DMS153 treated with DMSO at 0.1 percent for 48 hours (cell line): ENCODE measurements at regions not wholly inside any gene's neighbourhood (a gene's known extent, or its start where the extent isn't known, plus 50 kb on each side); places are given as distances from the start of the nearest gene placed in this dataset.

Experiments used
- DNase-seq: peaks from one replicate; lab custom pipeline; 2025; ENCODE audit not compliant: unreplicated experiment; lab: John Stamatoyannopoulos, UW

- no peak for DNase-seq
These were observed 167.2 kb downstream of the PHETA1 start for GRCh38 chr12:111201495-111202236.

DNA sequence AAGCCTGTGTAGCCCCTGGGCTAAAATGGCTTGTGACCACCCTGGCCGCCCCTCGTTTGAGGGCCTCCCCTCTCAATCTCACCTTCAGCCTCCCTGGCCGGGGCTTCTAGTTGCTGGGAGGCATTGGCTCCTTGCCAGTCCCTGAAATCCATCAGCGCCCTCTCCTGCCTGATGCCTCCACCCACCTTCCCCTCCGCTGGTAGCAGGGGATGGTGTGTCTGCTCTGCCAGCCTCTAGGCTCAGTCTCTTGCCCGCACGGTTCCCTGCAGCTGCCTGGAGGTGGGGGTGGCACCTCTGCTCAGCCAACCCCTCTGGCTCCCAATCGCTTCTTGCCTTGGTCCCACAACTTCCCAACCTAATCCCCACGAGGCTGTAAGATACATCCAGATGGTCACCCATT is 167.9 kb downstream of the PHETA1 start:
- DNase-seq = no peak

DNA sequence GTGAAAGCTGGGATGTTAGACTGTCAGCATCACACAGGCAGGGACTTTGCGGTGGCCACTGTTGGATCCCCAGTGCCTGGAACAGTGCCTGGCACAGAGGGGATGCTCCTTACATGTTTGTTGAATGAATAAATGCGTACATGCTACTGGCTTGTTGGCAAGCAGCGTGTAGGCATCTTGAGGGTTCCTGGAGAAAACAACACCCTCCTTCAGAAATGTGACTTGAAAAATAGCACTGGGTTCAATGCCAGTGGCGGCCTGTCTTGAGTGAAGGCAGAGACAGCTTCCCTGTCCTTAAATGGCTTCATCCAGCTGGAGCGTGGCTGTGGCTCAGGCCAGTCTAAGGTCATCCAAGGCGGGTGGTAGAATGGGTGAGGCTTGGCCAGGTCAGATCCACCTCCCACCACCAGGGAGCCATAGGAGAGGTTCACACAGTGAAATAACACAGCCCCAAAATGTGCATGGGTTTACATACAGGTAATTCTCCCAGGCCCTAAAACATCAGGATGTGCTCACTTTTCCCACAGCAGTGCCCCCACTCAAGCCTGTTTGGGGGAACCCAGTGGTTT is 171.4 kb downstream of the PHETA1 start:
- DNase-seq = no peak

DNA sequence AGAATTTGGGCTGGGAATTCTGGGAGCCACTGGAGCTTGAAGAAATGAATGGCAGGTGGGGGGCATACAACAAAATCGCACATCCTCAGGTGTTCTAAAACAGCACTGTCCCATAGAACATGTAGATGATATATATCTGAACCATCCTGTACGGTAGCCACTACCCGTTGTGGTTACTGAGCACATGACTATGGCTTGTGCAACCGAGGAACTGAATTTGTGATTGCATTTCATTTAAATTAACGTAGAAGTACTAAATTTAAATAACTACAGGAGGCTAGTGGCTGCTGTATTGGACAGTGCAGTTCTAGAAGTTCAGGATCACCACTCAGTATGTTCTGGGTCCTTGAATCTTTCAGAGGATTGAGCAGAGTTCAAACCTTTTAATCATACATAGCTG is 172.4 kb downstream of the PHETA1 start:
- no peak for DNase-seq

GRCh38 chr12:111195316-111195715 is 173.6 kb downstream of the PHETA1 start:
- no peak for DNase-seq

GRCh38 chr12:111194703-111195051 is 174.2 kb downstream of the PHETA1 start:
- DNase-seq = no peak

DNA sequence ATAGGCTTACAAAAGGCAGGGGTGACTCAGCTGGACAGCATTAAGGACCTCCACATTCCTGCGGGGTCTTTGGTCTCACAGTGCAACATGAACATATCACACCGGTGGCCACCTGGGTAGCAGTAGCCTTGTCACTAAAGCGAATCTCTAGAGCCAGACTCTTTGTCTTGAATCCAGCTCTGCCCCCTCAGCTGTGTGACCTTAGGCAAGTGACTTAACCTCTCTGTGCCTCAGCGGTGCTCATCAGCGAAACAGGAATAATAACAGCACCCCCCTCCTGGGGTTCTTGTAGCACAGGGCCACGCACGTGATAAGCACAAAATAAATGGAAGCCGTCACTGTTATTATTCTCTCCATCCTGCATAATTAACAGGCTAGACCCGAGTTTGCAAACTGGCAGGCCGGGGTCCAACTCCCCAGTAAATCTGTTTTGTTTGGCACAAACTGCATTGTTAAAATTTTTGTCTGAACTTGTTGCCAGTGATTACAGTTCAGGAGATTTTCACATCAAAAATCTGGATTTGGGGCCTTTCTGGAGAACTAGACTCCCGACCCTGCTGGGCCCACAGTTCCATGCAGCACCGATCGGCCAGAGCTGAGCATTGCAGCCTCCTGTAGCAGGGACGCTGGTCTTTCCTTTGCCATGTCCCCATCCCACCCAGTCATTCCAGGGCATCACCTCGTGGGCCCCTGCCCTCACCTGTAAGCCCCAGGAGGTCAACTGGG is 174.8 kb downstream of the PHETA1 start:
- DNase-seq = no peak

DNA sequence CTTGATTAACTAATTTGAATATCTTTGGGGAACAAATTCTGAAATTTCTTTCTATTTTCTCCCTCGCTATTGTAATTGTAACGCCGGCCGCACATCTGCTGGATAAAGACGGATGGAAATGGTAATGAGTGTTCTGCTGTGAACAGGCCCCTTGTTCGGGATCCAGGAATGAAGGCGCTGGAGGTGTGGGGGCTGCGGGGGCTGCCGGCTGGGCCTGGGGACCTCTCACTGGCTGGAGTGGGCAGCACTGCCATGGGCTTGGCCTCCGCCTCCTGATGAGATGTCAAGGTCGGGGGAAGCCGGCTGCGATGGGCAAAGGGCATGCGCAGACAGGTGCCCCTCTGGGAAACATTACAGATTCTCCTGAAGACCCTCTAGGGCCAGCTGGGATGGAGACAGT is 175.4 kb downstream of the PHETA1 start:
- DNase-seq = no peak

DNA sequence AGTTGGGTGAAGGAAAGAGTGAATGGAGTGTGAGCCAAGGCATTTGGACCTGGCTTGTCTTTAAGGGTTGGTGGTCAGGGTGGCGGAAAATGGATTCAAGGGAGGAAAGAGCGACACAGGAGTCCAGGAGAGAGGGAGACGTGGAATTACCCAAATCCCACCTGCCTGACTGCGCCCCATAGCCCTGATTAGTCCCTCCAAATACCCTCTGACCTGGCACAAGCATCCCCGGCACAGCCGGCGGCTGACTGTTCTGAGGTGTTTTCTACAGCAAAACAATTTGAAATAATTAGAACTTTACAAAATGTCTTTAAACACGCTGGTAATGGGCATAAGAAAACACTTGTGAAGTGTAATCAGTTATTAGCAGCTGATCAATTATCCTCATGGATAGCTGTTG is 175.8 kb downstream of the PHETA1 start:
- no peak for DNase-seq

DNA sequence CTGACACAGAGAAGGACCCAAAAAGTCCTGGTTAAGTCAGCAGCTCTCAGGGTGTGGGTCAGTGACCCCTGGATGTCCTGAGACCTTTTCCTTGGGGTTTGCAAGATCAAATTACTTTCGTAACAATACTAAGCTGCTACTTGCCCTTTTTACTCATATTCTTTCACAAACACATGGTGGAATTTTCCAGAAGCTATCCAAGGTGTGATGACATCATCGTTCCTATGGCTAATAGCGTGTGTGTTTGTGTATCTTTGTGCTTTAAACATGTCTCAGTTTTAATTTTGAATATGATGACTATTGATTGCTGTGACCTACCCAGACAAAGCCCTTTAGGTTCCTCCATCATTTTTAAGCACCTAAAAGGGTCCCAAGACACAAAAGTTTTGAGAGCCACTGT is 176.2 kb downstream of the PHETA1 start:
- DNase-seq = no peak

DNA sequence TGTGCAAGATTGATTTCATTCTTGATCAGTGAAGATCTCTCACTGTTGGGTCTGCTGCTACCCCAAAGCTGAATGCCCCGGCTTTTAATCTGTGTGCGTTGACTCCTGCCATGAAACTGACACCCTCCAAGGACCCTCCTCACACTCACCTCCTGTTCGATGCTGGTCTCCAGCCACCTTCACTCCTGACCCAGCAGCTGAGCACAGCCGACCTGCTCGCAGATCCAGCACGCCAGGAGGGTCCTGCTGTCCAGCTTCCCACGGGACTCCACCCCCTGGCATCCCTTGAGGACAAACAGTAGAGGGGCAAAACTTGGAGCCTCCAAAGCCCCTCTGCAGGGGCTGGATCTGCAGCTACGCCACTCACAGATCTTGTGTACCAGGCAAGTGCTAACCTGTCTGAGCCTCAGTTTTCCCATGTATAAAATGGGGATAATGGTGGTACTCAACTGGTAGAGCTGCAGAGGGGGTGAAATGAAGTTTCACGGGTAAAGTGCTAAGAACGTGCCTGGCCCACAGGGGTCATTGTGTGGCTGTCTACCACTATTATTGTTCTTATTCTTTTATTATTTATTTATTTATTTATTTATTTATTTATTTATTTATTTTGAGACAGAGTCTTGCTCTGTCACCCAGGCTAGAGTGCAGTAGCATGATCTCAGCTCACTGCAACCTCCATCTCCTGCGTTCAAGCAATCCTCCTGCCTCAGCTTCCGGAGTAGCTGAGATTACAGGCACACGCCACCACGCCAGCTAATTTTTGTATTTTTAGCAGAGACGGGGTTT is 178.0 kb downstream of the PHETA1 start:
- no peak for DNase-seq

DNA sequence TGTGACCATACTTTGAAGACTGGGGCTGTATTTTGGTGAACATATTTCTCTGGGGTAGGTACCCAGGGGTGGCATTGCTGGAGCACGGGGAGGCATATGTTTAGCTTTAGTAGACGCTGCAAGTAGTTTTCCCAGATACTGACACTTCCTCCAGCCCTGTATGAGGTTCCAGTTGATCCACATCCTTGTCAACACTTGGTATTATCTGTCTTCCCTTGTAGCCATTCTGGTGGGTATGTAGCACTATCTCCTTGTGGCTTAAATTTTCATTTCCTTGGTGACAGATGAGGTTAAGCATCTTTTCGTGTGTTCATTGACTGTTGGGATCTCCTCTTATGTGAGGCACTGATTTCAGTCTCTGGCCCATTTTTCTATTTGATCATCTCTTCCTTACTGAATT is 179.1 kb downstream of the PHETA1 start:
- DNase-seq = no peak

- no peak for DNase-seq
These were observed 180.5 kb downstream of the PHETA1 start for GRCh38 chr12:111188436-111188835.

DNA sequence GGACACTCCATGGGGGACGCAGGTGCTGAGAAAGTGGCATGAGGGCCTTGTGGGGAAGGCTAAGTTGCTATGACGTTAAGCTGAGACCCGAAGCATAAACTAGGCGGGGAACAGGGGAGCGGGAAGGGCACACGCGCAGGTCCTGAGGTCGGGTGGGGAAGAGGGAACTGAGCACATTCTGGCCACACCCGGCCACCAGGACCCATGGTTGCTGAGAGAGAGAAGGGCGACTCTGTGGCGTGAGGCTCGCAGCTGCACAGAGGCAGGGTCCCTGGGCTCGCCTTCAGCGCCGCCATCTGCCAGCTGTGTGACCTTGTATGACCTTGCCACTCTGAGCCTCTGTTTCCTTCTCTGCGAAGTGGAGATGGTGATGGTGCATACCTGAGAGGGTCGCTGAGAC is 182.5 kb downstream of the PHETA1 start:
- DNase-seq = no peak

- DNase-seq = no peak
These were observed 183.0 kb downstream of the PHETA1 start for GRCh38 chr12:111185889-111186227.

DNA sequence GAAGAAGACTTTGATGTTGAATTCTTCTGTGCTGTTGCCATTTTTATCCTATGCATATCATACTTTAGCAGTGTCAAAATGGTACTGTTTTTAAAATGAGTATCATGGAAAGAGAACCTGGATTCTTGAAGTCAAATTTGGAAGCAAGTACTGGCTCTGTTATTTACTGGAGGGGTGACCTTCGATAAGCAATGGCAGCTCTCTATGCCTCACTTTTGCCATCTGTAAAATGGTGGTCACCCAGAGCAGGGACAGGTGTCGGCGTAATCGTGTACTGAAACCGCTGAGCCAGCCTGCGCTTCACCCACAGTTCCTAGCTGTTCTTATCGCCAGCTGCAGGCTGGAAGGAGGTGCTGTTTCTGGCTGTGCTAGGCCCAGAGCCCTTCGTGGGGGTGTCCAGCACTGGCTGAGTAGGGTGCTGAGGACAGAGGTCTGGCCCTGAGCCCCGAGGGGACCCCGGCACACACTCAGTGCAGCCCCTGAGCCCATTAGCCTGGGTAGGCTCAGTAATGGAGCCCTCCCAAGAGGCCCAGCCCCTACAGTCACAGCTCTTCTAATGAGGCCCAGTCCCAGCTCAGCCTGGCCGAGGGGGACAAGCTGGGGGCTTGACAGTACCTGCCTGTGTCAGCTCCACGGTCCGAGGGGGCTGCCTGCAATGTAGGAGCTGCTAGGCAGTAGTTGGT is 183.5 kb downstream of the PHETA1 start:
- DNase-seq = no peak

DNA sequence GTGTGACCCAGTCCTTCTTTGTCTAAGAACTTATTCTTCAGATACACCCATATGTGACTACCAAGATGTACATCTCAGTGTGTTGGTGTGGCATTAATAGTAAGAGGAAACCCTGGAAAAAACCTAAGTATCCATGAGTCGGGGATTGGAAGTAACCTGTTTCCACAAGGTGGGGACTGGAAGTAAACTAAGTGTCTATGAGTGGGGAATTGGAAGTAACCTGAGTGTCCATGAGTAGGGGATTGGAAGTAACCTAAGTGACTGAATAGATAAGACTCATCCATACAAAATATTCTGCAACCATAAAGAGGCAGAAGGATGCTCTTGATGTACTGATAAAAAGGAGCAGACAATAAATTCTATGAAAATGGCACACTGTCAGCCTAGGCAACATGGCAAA is 184.7 kb downstream of the PHETA1 start:
- no peak for DNase-seq

- no peak for DNase-seq
These were observed 185.8 kb downstream of the PHETA1 start for GRCh38 chr12:111183094-111183493.

DNA sequence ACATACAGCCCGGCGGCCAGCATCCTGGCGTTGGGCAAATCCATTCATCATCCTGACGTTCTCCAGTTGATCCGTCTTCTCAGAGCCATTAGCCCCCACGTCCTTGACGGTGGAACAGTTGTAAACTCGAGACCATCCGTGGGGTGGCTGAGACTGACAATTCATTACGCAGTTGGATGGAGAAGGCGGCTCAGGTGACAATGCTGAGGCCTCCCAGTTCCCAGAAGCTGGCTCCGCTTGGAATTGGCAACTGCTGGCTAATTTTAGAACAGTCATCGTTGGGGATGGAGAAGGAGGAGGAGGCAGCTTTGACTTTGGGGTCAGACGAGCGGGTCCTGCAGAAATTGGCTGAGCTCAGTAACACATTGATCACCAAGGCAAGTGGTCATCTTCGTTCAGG is 186.5 kb downstream of the PHETA1 start:
- DNase-seq = no peak

GRCh38 chr12:111181143-111181726 is 187.7 kb downstream of the PHETA1 start:
- DNase-seq = peak; percentile 70
